Osteocyte (in vitro differentiated cells): ENCODE measurements at regions not wholly inside any gene's neighbourhood (a gene's known extent, or its start where the extent isn't known, plus 50 kb on each side); places are given as distances from the start of the nearest gene placed in this dataset.

ENCODE experiments used
- DNase-seq: peaks from one replicate; pipeline ENCODE4 v3.0.0; 2021; ENCODE audit warnings: mixed read lengths; ENCODE audit not compliant: unreplicated experiment; ENCODE audit errors: extremely low spot score
- H3K27ac Mint-ChIP-seq: one replicate; pipeline ENCODE4 v1.8.0; 2021; ENCODE audit warnings: mild to moderate bottlenecking, mixed read lengths; ENCODE audit not compliant: unreplicated experiment
- H3K27me3 Mint-ChIP-seq: one replicate; pipeline ENCODE4 v1.8.0; 2021; ENCODE audit warnings: mixed read lengths; ENCODE audit not compliant: unreplicated experiment
- H3K36me3 Mint-ChIP-seq: one replicate; pipeline ENCODE4 v1.8.0; 2021; ENCODE audit warnings: mixed read lengths; ENCODE audit not compliant: unreplicated experiment
- H3K4me1 Mint-ChIP-seq: one replicate; pipeline ENCODE4 v1.8.0; 2021; ENCODE audit warnings: mixed read lengths; ENCODE audit not compliant: unreplicated experiment
- H3K4me3 Mint-ChIP-seq: one replicate; pipeline ENCODE4 v1.8.0; 2021; ENCODE audit warnings: mild to moderate bottlenecking, moderate library complexity, mixed read lengths; ENCODE audit not compliant: unreplicated experiment
- H3K9me3 Mint-ChIP-seq: one replicate; pipeline ENCODE4 v1.8.0; 2021; ENCODE audit warnings: mixed read lengths; ENCODE audit not compliant: unreplicated experiment
- CTCF ChIP-seq: fragments of 200-600 bp; sonication (generic); IDR thresholded peaks from 2 replicates; pipeline ENCODE4 v1.5.0; 2021; ENCODE audit warnings: antibody characterized with exemption, mild to moderate bottlenecking, moderate library complexity

- no peak overlapping the region for H3K4me3 Mint-ChIP-seq
- H3K27ac Mint-ChIP-seq, result no peak overlapping the region
- no peaks in the 10 kb centered on the region for H3K4me1 Mint-ChIP-seq
- H3K36me3 Mint-ChIP-seq, result no peaks in the 10 kb centered on the region
- no peaks in the 10 kb centered on the region for H3K9me3 Mint-ChIP-seq
- DNase-seq, result no peak
- no peaks in the 10 kb centered on the region for H3K27me3 Mint-ChIP-seq
- no peak for TF ChIP-seq CTCF
Measured at GRCh38 chr13:80074143-80074752, 266.7 kb downstream of the SPRY2 start.

GRCh38 chr13:80072231-80072630 is 268.7 kb downstream of the SPRY2 start:
- Mint-ChIP-seq H3K9me3 (no peaks in the 10 kb centered on the region), H3K36me3 (no peaks in the 10 kb centered on the region), H3K27me3 (no peaks in the 10 kb centered on the region), H3K4me3 (no peak overlapping the region), H3K4me1 (no peaks in the 10 kb centered on the region), H3K27ac (no peak overlapping the region)
- TF ChIP-seq CTCF, result no peak
- DNase-seq, result no peak

- TF ChIP-seq CTCF, result no peak
- H3K36me3 Mint-ChIP-seq, result no peaks in the 10 kb centered on the region
- no peak overlapping the region for H3K27ac Mint-ChIP-seq
- H3K27me3 Mint-ChIP-seq, result no peaks in the 10 kb centered on the region
- no peak overlapping the region for H3K4me3 Mint-ChIP-seq
- H3K4me1 Mint-ChIP-seq, result no peaks in the 10 kb centered on the region
- no peak for DNase-seq
- no peaks in the 10 kb centered on the region for H3K9me3 Mint-ChIP-seq
Measured at GRCh38 chr13:80070024-80070703, 270.8 kb downstream of the SPRY2 start.

- H3K27ac Mint-ChIP-seq, result no peak overlapping the region
- no peaks in the 10 kb centered on the region for H3K27me3 Mint-ChIP-seq
Measured at GRCh38 chr13:80069374-80069773, 271.6 kb downstream of the SPRY2 start.

More at GRCh38 chr13:80069374-80069773, 271.6 kb downstream of the SPRY2 start:
- Mint-ChIP-seq H3K4me1 (no peaks in the 10 kb centered on the region), H3K4me3 (no peak overlapping the region), H3K36me3 (no peaks in the 10 kb centered on the region), H3K9me3 (no peaks in the 10 kb centered on the region)
- no peak for DNase-seq
- no peak for TF ChIP-seq CTCF
